ENCODE measurements at regions not wholly inside any gene's neighbourhood (a gene's known extent, or its start where the extent isn't known, plus 50 kb on each side); places are given as distances from the start of the nearest gene placed in this dataset.

DNA sequence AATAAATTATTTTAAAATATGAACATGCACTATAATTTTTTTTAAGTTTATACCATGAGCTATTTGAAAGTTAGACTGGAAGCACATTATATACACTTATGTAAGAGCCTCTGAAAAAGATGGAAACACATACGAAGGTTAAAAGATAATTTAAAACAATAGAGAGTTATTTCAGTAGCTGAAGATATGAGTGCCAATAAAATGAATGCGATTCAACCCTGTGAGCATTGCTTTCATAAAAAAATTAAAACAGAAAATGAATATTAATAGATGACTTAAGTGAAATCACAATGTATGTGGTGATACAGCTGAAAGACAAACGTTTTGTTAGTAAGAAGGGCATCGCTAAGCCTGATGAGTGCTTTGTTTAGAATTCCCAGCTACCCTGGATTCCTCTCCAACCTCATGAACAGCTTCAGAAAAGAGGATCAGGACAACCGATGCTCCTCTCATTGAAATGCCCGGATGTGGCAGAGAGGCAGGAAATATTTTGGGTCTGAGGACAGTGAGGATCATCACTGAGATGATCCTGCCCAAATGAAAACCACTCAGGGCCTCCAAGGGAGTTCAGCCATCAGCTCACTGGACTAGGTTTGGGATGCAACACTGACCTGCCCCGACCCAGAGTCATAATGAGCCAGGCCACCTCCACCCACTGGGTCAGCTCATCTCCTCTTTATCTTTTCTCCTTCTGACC is 60.2 kb upstream of the TOP3B start:
- peaks cover 4% of the 10 kb centered on the region for H3K36me3 Mint-ChIP-seq (ENCODE audit: unreplicated experiment)
- peaks cover 6% of the 10 kb centered on the region for H3K27me3 Mint-ChIP-seq (ENCODE audit: unreplicated experiment)
- TF ChIP-seq, protein P1, sequence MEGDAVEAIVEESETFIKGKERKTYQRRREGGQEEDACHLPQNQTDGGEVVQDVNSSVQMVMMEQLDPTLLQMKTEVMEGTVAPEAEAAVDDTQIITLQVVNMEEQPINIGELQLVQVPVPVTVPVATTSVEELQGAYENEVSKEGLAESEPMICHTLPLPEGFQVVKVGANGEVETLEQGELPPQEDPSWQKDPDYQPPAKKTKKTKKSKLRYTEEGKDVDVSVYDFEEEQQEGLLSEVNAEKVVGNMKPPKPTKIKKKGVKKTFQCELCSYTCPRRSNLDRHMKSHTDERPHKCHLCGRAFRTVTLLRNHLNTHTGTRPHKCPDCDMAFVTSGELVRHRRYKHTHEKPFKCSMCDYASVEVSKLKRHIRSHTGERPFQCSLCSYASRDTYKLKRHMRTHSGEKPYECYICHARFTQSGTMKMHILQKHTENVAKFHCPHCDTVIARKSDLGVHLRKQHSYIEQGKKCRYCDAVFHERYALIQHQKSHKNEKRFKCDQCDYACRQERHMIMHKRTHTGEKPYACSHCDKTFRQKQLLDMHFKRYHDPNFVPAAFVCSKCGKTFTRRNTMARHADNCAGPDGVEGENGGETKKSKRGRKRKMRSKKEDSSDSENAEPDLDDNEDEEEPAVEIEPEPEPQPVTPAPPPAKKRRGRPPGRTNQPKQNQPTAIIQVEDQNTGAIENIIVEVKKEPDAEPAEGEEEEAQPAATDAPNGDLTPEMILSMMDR (IDR thresholded peaks at IDR 0.05; ENCODE audit: partially characterized antibody, unreplicated experiment), result no peak
- no peak overlapping the region for H3K27ac Mint-ChIP-seq (ENCODE audit: unreplicated experiment)
- H3K9me3 Mint-ChIP-seq (ENCODE audit: unreplicated experiment), result peaks cover 5% of the 10 kb centered on the region
- H3K4me1 Mint-ChIP-seq (ENCODE audit: low read depth, unreplicated experiment), result peaks cover 20% of the 10 kb centered on the region
- no peak for DNase-seq
- no peak overlapping the region for H3K4me3 Mint-ChIP-seq (ENCODE audit: unreplicated experiment)

DNA sequence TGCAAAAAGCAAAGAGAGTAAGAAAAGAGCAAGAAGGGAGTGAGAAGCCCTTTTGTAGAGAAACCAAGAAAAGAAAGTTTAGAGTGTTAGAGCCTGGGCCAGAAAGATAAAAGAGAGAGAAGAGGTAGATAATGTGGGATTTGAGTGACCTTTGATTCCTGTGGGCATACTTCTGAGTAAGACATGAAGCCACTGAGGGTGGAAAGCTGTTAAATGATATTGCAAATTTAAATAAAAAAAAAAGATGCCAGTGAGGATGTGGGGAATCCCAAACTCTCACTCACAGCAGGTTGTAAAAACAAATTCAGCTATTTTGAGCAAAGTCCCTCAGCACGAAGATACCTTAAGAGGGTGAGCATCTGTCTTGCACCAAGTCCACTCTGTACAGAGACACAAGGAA is 59.4 kb upstream of the TOP3B start:
- DNase-seq, result no peak
- Mint-ChIP-seq H3K27me3 (ENCODE audit: unreplicated experiment) (peaks cover 6% of the 10 kb centered on the region), H3K4me1 (ENCODE audit: low read depth, unreplicated experiment) (peaks cover 19% of the 10 kb centered on the region), H3K9me3 (ENCODE audit: unreplicated experiment) (peaks cover 5% of the 10 kb centered on the region), H3K27ac (ENCODE audit: unreplicated experiment) (no peak overlapping the region), H3K36me3 (ENCODE audit: unreplicated experiment) (peaks cover 4% of the 10 kb centered on the region), H3K4me3 (ENCODE audit: unreplicated experiment) (no peak overlapping the region)
- TF ChIP-seq, protein P1 (IDR thresholded peaks at IDR 0.05; ENCODE audit: partially characterized antibody, unreplicated experiment), result no peak

DNA sequence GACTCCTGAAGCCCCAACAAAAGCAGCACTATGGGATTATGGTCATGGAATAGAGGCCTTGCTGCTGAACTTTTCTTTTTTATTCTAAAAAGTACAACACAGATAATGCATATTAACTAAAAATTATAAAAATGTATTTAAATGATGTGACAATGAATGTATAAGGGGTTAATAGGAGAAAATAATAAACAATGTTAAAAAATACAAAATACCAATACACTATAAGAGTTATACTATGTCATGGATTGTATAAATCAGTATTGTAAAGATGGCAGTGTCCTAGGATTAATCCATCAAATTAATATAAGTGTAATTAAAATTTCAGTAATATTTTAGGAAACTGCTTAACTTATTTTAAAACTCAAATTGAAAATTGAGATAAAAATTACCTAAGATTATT is 58.3 kb upstream of the TOP3B start:
- TF ChIP-seq, protein P1 (IDR thresholded peaks at IDR 0.05; ENCODE audit: partially characterized antibody, unreplicated experiment), result no peak
- Mint-ChIP-seq H3K4me1 (ENCODE audit: low read depth, unreplicated experiment) (peaks cover 9% of the 10 kb centered on the region), H3K27me3 (ENCODE audit: unreplicated experiment) (peaks cover 6% of the 10 kb centered on the region), H3K36me3 (ENCODE audit: unreplicated experiment) (peaks cover 4% of the 10 kb centered on the region), H3K4me3 (ENCODE audit: unreplicated experiment) (no peak overlapping the region), H3K9me3 (ENCODE audit: unreplicated experiment) (peaks cover 3% of the 10 kb centered on the region), H3K27ac (ENCODE audit: unreplicated experiment) (no peak overlapping the region)
- DNase-seq, result no peak

DNA sequence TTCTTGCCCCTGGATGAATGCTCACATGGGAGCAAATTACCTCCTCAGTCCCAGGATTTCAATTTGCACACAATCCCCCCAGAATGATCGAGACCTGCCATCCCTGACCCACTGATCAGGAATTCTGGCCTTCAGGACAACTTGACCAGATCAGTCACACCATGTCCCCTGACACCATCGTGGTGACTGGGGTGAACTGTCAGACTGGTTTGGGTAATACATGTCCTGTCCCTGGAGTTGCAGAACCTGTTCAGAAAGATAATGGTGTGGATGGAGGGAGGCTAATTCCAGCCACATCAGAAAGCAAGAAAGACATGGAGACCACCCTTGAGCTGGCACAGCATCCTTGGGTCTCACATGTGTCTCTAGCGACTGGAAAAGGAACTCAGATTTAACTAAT is 57.9 kb upstream of the TOP3B start:
- no peak for DNase-seq
- Mint-ChIP-seq H3K4me1 (ENCODE audit: low read depth, unreplicated experiment) (peaks cover 8% of the 10 kb centered on the region), H3K9me3 (ENCODE audit: unreplicated experiment) (peaks cover 3% of the 10 kb centered on the region), H3K4me3 (ENCODE audit: unreplicated experiment) (no peak overlapping the region), H3K27ac (ENCODE audit: unreplicated experiment) (no peak overlapping the region), H3K27me3 (ENCODE audit: unreplicated experiment) (peaks cover 8% of the 10 kb centered on the region), H3K36me3 (ENCODE audit: unreplicated experiment) (peaks cover 4% of the 10 kb centered on the region)
- TF ChIP-seq, protein P1 (IDR thresholded peaks at IDR 0.05; ENCODE audit: partially characterized antibody, unreplicated experiment), result no peak

DNA sequence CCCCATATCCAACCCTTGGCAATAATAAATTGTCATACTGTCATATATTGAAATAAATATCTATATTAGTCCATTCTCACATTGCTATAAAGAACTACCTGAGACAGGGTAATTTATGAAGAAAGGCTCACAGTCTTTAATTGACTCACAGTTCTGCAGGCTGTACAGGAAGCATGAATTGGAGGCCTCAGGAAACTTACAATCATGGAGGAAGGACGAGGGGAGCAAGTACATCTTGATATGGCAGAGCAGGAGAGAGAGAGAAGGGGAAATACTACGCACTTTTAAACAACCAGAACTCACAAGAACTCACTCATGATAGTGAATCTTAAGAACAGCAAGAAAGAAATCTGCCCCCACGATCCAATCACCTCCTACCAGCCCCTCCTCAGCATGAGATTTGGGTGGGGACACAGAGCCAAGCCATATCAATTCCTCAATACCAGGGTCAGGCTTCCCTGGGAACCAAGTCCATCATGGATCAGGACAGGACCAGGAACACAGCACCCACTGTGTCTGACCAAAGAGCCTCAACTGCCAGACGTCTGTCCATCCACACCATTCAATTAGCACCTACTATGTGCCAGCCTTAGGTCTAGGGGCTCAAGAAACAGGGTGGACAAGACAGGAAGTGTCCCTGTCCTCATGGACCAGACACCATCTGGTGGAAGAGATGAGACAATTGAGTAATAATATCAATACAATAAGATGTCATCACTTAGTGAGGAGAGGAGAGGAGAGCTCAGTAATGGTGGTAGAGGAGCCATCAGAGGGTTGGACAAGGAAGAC is 56.9 kb upstream of the TOP3B start:
- TF ChIP-seq, protein P1 (IDR thresholded peaks at IDR 0.05; ENCODE audit: partially characterized antibody, unreplicated experiment), result no peak
- Mint-ChIP-seq H3K9me3 (ENCODE audit: unreplicated experiment) (peaks cover 4% of the 10 kb centered on the region), H3K27ac (ENCODE audit: unreplicated experiment) (no peak overlapping the region), H3K36me3 (ENCODE audit: unreplicated experiment) (peaks cover 4% of the 10 kb centered on the region), H3K27me3 (ENCODE audit: unreplicated experiment) (peaks cover 8% of the 10 kb centered on the region), H3K4me3 (ENCODE audit: unreplicated experiment) (no peak overlapping the region), H3K4me1 (ENCODE audit: low read depth, unreplicated experiment) (peaks cover 5% of the 10 kb centered on the region)
- DNase-seq, result no peak

Measured in glutamatergic neuron (in vitro differentiated cells).